GM12874 (cell line): ENCODE measurements at regions not wholly inside any gene's neighbourhood (a gene's known extent, or its start where the extent isn't known, plus 50 kb on each side); places are given as distances from the start of the nearest gene placed in this dataset.

ENCODE experiments used
- TF ChIP-seq, protein P1 (sequence below): IDR thresholded peaks from 2 replicates; pipeline ENCODE4 v1.5.1; 2011; ENCODE audit warnings: low read depth, mild to moderate bottlenecking, control low read depth, low read length, moderate library complexity; ENCODE audit not compliant: insufficient read depth

GRCh38 chr2:76193089-76193488 is 482.4 kb upstream of the GCFC2 start:
- TF ChIP-seq, protein P1, sequence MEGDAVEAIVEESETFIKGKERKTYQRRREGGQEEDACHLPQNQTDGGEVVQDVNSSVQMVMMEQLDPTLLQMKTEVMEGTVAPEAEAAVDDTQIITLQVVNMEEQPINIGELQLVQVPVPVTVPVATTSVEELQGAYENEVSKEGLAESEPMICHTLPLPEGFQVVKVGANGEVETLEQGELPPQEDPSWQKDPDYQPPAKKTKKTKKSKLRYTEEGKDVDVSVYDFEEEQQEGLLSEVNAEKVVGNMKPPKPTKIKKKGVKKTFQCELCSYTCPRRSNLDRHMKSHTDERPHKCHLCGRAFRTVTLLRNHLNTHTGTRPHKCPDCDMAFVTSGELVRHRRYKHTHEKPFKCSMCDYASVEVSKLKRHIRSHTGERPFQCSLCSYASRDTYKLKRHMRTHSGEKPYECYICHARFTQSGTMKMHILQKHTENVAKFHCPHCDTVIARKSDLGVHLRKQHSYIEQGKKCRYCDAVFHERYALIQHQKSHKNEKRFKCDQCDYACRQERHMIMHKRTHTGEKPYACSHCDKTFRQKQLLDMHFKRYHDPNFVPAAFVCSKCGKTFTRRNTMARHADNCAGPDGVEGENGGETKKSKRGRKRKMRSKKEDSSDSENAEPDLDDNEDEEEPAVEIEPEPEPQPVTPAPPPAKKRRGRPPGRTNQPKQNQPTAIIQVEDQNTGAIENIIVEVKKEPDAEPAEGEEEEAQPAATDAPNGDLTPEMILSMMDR = no peak

- TF ChIP-seq, protein P1 = no peak
These were observed 477.8 kb upstream of the GCFC2 start for GRCh38 chr2:76188334-76189008.

GRCh38 chr2:76187415-76187814 is 476.7 kb upstream of the GCFC2 start:
- TF ChIP-seq, protein P1 = no peak

- TF ChIP-seq, protein P1 = no peak
These were observed 470.0 kb upstream of the GCFC2 start for GRCh38 chr2:76180676-76181075.

GRCh38 chr2:76178610-76179009 is 467.9 kb upstream of the GCFC2 start:
- TF ChIP-seq, protein P1 = no peak

DNA sequence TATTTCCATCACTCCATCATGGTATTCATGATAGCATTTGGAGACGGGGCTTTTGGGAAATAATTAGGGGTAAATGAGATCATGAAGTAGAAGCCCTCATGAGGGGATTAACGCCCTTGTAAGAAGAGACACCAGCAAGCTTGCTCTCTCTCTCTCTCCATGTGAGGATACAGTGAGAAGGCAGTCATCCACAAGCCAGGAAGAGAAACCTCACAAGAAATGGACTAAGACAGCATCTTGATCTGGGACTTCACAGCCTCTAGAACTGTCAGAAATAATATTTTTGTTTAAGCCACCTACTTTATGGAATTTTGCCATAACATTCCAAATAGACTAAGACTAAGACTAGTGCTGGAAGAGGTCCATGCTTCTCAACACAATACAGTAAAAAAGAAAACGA is 464.6 kb upstream of the GCFC2 start:
- TF ChIP-seq, protein P1 = no peak

DNA sequence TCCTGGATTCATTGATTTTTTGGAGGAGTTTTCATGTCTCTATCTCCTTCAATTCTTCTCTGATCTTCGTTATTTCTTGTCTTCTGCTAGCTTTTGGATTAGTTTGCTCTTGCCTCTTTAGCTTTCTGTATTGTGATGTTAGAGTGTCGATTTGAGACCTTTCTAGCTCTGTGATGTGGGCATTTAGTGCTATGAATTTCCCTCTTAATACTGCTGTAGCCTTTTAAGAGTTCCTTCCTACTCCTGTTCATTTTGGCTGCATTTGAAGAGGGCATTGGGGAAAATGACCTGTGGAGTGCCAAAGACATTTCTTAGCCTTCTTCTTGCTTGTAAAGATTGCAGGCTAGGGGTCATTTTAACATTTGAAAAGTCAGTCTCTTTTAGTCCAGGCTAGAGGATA is 463.8 kb upstream of the GCFC2 start:
- TF ChIP-seq, protein P1 = no peak

GRCh38 chr2:76170856-76171255 is 460.1 kb upstream of the GCFC2 start:
- TF ChIP-seq, protein P1 = no peak
